ENCODE measurements at regions not wholly inside any gene's neighbourhood (a gene's known extent, or its start where the extent isn't known, plus 50 kb on each side); places are given as distances from the start of the nearest gene placed in this dataset.

DNA sequence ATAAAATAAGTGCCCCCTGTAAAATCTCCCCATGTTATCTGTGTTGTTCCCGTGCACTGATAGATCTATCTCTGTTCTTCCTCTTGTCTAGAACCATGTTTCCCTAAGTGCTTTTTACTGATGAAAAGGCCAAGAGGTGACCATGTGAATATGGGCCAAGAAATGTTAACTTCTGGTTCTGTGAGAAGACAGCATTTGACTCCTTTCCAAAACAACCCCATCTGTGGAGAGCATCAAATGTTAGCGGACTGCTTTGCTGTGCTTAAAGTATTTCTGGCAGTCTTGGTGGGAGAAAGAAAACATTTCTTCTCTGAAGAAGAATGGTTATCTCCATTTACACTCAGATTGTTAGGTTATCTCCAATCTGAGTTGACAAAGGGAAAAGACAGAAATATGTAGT lies 58.6 kb upstream of the GUCY1A2 start:
- Histone ChIP-seq H3K36me3 (no peaks in the 10 kb centered on the region), H3K4me3 (no peak overlapping the region), H3K27me3 (no peaks in the 10 kb centered on the region), H3K9me3 (ENCODE audit: low read depth) (no peaks in the 10 kb centered on the region), H3K27ac (no peak overlapping the region), H3K4me1 (ENCODE audit: low read depth) (no peaks in the 10 kb centered on the region)
- no peak for DNase-seq (ENCODE audit: low read depth in 1 of 2, low spot score in 1 of 2)
- TF ChIP-seq, protein P1, sequence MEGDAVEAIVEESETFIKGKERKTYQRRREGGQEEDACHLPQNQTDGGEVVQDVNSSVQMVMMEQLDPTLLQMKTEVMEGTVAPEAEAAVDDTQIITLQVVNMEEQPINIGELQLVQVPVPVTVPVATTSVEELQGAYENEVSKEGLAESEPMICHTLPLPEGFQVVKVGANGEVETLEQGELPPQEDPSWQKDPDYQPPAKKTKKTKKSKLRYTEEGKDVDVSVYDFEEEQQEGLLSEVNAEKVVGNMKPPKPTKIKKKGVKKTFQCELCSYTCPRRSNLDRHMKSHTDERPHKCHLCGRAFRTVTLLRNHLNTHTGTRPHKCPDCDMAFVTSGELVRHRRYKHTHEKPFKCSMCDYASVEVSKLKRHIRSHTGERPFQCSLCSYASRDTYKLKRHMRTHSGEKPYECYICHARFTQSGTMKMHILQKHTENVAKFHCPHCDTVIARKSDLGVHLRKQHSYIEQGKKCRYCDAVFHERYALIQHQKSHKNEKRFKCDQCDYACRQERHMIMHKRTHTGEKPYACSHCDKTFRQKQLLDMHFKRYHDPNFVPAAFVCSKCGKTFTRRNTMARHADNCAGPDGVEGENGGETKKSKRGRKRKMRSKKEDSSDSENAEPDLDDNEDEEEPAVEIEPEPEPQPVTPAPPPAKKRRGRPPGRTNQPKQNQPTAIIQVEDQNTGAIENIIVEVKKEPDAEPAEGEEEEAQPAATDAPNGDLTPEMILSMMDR (IDR thresholded peaks at IDR 0.05; ENCODE audit: low read depth, low read length): no peak

DNA sequence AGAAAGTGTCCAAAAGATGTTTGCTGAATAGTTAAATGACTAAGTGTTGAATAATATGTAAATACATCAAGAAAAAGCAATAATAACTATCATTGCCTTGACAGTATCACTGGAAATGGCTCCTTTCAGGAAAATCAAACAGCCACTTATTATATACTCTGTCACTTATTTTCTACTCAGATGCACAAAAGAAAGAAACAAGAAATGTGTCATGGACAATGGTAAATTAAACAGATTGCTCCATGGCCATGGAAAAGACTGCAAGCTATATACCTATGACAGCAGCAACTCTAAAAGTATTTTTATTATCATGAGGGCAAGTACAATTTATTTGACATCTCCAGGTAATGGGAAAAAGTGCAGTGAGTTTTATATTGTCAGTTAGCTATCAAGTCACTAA lies 52.9 kb upstream of the GUCY1A2 start:
- H3K27me3 ChIP-seq: no peaks in the 10 kb centered on the region

More for the DNA sequence above, 52.9 kb upstream of the GUCY1A2 start:
- no peak overlapping the region for H3K4me3 ChIP-seq
- H3K9me3 ChIP-seq (ENCODE audit: low read depth): no peaks in the 10 kb centered on the region
- H3K4me1 ChIP-seq (ENCODE audit: low read depth): no peaks in the 10 kb centered on the region
- DNase-seq (ENCODE audit: low read depth in 1 of 2, low spot score in 1 of 2): no peak
- TF ChIP-seq, protein P1 (IDR thresholded peaks at IDR 0.05; ENCODE audit: low read depth, low read length): no peak
- no peaks in the 10 kb centered on the region for H3K36me3 ChIP-seq
- no peak overlapping the region for H3K27ac ChIP-seq
